D721Med (cell line): ENCODE measurements at regions not wholly inside any gene's neighbourhood (a gene's known extent, or its start where the extent isn't known, plus 50 kb on each side); places are given as distances from the start of the nearest gene placed in this dataset.

Source experiments
- DNase-seq: peaks from one replicate; pipeline ENCODE4 v3.0.0; 2011; ENCODE audit warnings: low spot score; ENCODE audit not compliant: insufficient read length
- FAIRE-seq: peaks from 2 replicates; lab custom pipeline; 2011; peaks lifted over from hg19 to GRCh38; lab: Jason Lieb, UNC
- TF ChIP-seq, protein P1 (sequence below): IDR thresholded peaks from 2 replicates; pipeline ENCODE4 v1.5.1; 2012; ENCODE audit warnings: mild to moderate bottlenecking, control low read depth; ENCODE audit not compliant: insufficient read depth; ENCODE audit errors: missing control alignments

GRCh38 chr17:77487211-77487629 is 346.5 kb downstream of the SEC14L1 start:
- FAIRE-seq (no peak), DNase-seq (no peak)
- TF ChIP-seq, protein P1, sequence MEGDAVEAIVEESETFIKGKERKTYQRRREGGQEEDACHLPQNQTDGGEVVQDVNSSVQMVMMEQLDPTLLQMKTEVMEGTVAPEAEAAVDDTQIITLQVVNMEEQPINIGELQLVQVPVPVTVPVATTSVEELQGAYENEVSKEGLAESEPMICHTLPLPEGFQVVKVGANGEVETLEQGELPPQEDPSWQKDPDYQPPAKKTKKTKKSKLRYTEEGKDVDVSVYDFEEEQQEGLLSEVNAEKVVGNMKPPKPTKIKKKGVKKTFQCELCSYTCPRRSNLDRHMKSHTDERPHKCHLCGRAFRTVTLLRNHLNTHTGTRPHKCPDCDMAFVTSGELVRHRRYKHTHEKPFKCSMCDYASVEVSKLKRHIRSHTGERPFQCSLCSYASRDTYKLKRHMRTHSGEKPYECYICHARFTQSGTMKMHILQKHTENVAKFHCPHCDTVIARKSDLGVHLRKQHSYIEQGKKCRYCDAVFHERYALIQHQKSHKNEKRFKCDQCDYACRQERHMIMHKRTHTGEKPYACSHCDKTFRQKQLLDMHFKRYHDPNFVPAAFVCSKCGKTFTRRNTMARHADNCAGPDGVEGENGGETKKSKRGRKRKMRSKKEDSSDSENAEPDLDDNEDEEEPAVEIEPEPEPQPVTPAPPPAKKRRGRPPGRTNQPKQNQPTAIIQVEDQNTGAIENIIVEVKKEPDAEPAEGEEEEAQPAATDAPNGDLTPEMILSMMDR: no peak

DNA sequence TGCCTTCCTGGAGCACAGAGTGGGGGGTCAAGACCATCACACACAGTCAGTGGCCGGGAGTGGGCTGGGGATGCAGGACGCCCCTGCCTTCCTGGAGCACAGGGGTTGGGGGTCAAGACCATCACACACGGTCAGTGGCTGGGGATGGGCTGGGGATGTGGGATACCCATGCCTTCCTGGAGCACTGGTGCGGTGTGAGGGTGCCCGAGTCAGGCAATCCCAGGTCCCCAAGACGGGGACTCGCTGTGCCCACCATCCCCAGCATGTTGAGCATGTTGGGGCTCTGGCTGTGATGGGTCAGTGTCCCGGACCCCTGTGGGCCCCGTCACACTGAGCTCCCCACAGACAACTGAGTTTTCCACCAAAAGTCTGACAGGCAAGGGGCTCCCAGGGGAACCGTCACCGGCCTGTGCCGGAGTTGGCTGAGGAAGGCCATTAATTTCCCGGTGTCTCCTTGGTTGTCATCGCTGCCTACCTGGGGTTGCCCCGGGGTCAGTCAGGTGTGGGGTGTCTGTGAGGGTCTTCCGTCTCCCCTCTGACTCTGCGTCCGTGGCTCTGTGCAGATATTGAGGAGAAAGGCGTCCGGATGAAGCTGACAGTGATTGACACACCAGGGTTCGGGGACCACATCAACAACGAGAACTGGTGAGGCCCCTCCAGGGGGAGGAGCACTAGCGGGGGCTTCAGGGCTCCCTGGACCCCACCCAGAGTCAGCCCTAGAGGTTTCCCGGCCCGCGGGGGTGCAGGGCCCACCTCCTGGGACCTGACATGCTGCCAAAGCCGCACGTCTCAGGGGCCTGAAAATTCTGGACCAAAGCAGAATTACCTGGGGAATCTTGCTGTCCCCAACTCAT is 347.1 kb downstream of the SEC14L1 start:
- DNase-seq (no peak), FAIRE-seq (no peak)
- TF ChIP-seq, protein P1: no peak

- FAIRE-seq (no peak), DNase-seq (no peak)
- TF ChIP-seq, protein P1: no peak
Observed at GRCh38 chr17:77488531-77489238, 347.9 kb downstream of the SEC14L1 start.

- FAIRE-seq (no peak), DNase-seq (no peak)
- TF ChIP-seq, protein P1: no peak
Observed at GRCh38 chr17:77489239-77489892, 348.6 kb downstream of the SEC14L1 start.

GRCh38 chr17:77489893-77490255 is 349.1 kb downstream of the SEC14L1 start:
- FAIRE-seq (no peak), DNase-seq (no peak)
- TF ChIP-seq, protein P1: no peak

- FAIRE-seq (no peak), DNase-seq (no peak)
- TF ChIP-seq, protein P1: no peak
Observed at GRCh38 chr17:77490361-77491183, 349.8 kb downstream of the SEC14L1 start.
